ENCODE measurements at regions not wholly inside any gene's neighbourhood (a gene's known extent, or its start where the extent isn't known, plus 50 kb on each side); places are given as distances from the start of the nearest gene placed in this dataset.

GRCh38 chr17:71338396-71338795 is 782.4 kb upstream of the SOX9 start:
- TF ChIP-seq CTCF (conservative IDR thresholded peaks at IDR 0.05) (no peak), EZH2 (IDR thresholded peaks at IDR 0.05; ENCODE audit: low read depth) (no peak)

All from PC-9 (cell line).